ENCODE measurements at regions not wholly inside any gene's neighbourhood (a gene's known extent, or its start where the extent isn't known, plus 50 kb on each side); places are given as distances from the start of the nearest gene placed in this dataset.
"Not testable (repeated sequence)": the region's sequence is repeated elsewhere in the genome, so short reads cannot be mapped to it uniquely, and the experiment has no call there.

DNA sequence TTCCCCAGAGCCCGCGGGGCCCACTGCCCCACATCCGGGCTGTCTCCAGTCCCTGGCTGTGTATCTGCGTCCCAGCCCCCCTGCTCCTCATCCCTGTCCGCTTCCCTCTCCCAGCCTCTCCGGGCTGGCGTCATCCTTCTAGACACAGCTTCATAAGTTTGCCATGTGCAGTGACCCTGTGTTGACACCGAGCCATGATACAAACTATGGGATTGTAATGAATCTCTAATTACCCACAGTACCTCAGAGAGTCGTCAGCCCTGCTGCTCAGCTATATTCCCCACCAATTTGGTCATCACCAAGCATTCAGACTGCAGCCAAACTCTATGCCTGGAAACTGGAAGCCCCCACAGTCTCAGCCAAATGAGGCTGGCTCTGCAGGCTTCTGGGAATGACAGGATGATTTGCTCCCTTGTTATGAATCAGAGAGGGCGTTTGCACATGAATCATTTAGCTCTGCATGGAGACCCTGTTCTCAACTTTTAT, 466.1 kb upstream of the ATP11B start:
- H3K27me3 ChIP-seq (ENCODE audit: control insufficient read depth, insufficient read depth, low read length) = no peaks in the 10 kb centered on the region
- Mint-ChIP-seq H3K4me1 (no peaks in the 10 kb centered on the region), H3K36me3 (no peaks in the 10 kb centered on the region), H3K27ac (no peak overlapping the region), H3K9me3 (peaks cover 4 to 9% of the 10 kb centered on the region in 2 donors), H3K27me3 (ENCODE audit: low read depth in 2 of 2) (no peaks in the 10 kb centered on the region), H3K4me3 (no peak overlapping the region)
- H3K4me3 ChIP-seq (ENCODE audit: low read length) = no peak overlapping the region
- no peak for ATAC-seq
- H3K4me1 ChIP-seq (ENCODE audit: control insufficient read depth, insufficient read depth, low read length) = no peaks in the 10 kb centered on the region
- H3K9me3 ChIP-seq (ENCODE audit: control insufficient read depth, insufficient read depth, low read length) = no peaks in the 10 kb centered on the region
- WGBS (ENCODE audit: insufficient coverage) = 77% methylated on average over 10 of the region's 10 CpGs
- no peak overlapping the region for H3K27ac ChIP-seq (ENCODE audit: low read length)
- intact Hi-C loops (cut with micrococcal nuclease) = no loop called here
- TF ChIP-seq CTCF (IDR thresholded peaks at IDR 0.05) = no peak
- no peak for DNase-seq
- H3K36me3 ChIP-seq (ENCODE audit: control insufficient read depth, insufficient read depth, low read length) = no peaks in the 10 kb centered on the region

GRCh38 chr3:182330646-182331045, 462.7 kb upstream of the ATP11B start:
- Histone ChIP-seq H3K9me3 (ENCODE audit: control insufficient read depth, insufficient read depth, low read length) (no peaks in the 10 kb centered on the region), H3K27ac (ENCODE audit: low read length) (no peak overlapping the region), H3K4me3 (ENCODE audit: low read length) (no peak overlapping the region), H3K27me3 (ENCODE audit: control insufficient read depth, insufficient read depth, low read length) (no peaks in the 10 kb centered on the region), H3K4me1 (ENCODE audit: control insufficient read depth, insufficient read depth, low read length) (no peaks in the 10 kb centered on the region), H3K36me3 (ENCODE audit: control insufficient read depth, insufficient read depth, low read length) (no peaks in the 10 kb centered on the region)
- Mint-ChIP-seq H3K4me3 (no peak overlapping the region), H3K9me3 (peaks cover 11 to 13% of the 10 kb centered on the region in 2 donors), H3K4me1 (no peaks in the 10 kb centered on the region), H3K27me3 (ENCODE audit: low read depth in 2 of 2) (no peaks in the 10 kb centered on the region), H3K27ac (no peak overlapping the region), H3K36me3 (no peaks in the 10 kb centered on the region)
- TF ChIP-seq CTCF (IDR thresholded peaks at IDR 0.05) = no peak
- ATAC-seq (no peak), DNase-seq (no peak)
- intact Hi-C loops (cut with micrococcal nuclease) = no loop called here

DNA sequence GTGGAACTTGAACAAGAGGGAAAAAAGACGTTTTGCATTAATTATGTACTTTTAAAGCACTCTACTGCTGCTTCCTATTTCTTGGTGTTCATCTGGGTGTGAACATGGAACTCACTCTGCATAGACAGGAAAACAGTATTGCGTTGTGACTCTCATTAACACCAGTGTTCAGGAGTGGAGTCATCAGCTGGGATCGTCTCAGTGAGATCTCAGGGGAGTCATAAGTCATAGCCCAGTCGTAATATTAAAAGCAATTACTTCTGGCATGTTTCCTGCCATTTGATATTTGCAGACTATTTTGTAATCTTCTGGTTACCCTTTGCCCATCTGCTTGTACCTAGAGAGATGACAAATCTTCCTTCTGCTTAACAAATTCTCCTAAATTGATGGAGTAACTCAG, 462.0 kb upstream of the ATP11B start:
- no peaks in the 10 kb centered on the region for H3K27me3 ChIP-seq (ENCODE audit: control insufficient read depth, insufficient read depth, low read length)
- no peak for ATAC-seq
- intact Hi-C loops (cut with micrococcal nuclease) = no loop called here
- Mint-ChIP-seq H3K4me1 (no peaks in the 10 kb centered on the region), H3K27me3 (ENCODE audit: low read depth in 2 of 2) (no peaks in the 10 kb centered on the region), H3K36me3 (no peaks in the 10 kb centered on the region), H3K4me3 (no peak overlapping the region), H3K27ac (no peak overlapping the region), H3K9me3 (peaks cover 11 to 13% of the 10 kb centered on the region in 2 donors)
- no peaks in the 10 kb centered on the region for H3K36me3 ChIP-seq (ENCODE audit: control insufficient read depth, insufficient read depth, low read length)
- no peak overlapping the region for H3K4me3 ChIP-seq (ENCODE audit: low read length)
- 46% methylated on average over 4 of the region's 4 CpGs for WGBS (ENCODE audit: insufficient coverage)
- H3K27ac ChIP-seq (ENCODE audit: low read length) = no peak overlapping the region
- no peaks in the 10 kb centered on the region for H3K4me1 ChIP-seq (ENCODE audit: control insufficient read depth, insufficient read depth, low read length)
- no peaks in the 10 kb centered on the region for H3K9me3 ChIP-seq (ENCODE audit: control insufficient read depth, insufficient read depth, low read length)
- TF ChIP-seq CTCF (IDR thresholded peaks at IDR 0.05) = no peak
- no peak for DNase-seq

GRCh38 chr3:182342252-182342651, 451.1 kb upstream of the ATP11B start:
- Histone ChIP-seq H3K9me3 (ENCODE audit: control insufficient read depth, insufficient read depth, low read length) (no peaks in the 10 kb centered on the region), H3K4me3 (ENCODE audit: low read length) (no peak overlapping the region), H3K36me3 (ENCODE audit: control insufficient read depth, insufficient read depth, low read length) (no peaks in the 10 kb centered on the region), H3K4me1 (ENCODE audit: control insufficient read depth, insufficient read depth, low read length) (no peaks in the 10 kb centered on the region), H3K27ac (ENCODE audit: low read length) (no peak overlapping the region), H3K27me3 (ENCODE audit: control insufficient read depth, insufficient read depth, low read length) (no peaks in the 10 kb centered on the region)
- Mint-ChIP-seq H3K27me3 (ENCODE audit: low read depth in 2 of 2) (no peaks in the 10 kb centered on the region), H3K9me3 (peaks cover 6 to 9% of the 10 kb centered on the region in 2 donors), H3K27ac (no peak overlapping the region), H3K4me1 (no peaks in the 10 kb centered on the region), H3K4me3 (no peak overlapping the region), H3K36me3 (no peaks in the 10 kb centered on the region)
- no peak for TF ChIP-seq CTCF (IDR thresholded peaks at IDR 0.05)
- 55% methylated on average over 1 of the region's 1 CpG for WGBS (ENCODE audit: insufficient coverage)
- no peak for ATAC-seq
- no peak for DNase-seq
- intact Hi-C loops (cut with micrococcal nuclease) = no loop called here

DNA sequence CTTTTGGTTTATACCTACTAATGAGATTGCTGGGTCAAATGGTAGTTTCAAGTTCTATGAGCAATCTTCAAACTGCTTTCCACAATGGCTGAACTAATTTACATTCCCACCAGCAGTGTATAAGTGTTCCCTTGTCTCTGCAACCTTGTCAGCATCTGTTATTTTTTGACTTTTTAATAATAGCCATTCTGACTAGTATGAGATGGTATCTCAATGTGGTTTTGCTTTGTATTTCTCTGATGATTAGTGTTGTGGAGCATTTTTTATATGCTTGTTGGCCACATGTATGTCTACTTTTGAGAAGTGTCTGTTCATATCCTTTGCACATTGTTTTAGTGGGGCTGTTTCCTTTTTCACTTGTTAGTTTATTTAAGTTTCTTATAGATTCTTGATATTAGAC, 449.3 kb upstream of the ATP11B start:
- ATAC-seq; H3K36me3 Mint-ChIP-seq; intact Hi-C loops (cut with micrococcal nuclease); H3K27me3 ChIP-seq (ENCODE audit: control insufficient read depth, insufficient read depth, low read length); H3K27me3 Mint-ChIP-seq (ENCODE audit: low read depth in 2 of 2); H3K36me3 ChIP-seq (ENCODE audit: control insufficient read depth, insufficient read depth, low read length); H3K4me3 Mint-ChIP-seq; H3K4me1 Mint-ChIP-seq; H3K27ac Mint-ChIP-seq; H3K9me3 Mint-ChIP-seq; H3K4me3 ChIP-seq (ENCODE audit: low read length); DNase-seq; H3K9me3 ChIP-seq (ENCODE audit: control insufficient read depth, insufficient read depth, low read length); H3K4me1 ChIP-seq (ENCODE audit: control insufficient read depth, insufficient read depth, low read length); H3K27ac ChIP-seq (ENCODE audit: low read length): not testable (repeated sequence)
